DMS153 treated with DMSO at 0.1 percent for 48 hours (cell line): ENCODE measurements at regions not wholly inside any gene's neighbourhood (a gene's known extent, or its start where the extent isn't known, plus 50 kb on each side); places are given as distances from the start of the nearest gene placed in this dataset.
A peak's percentile ranks its signal among the peaks of the same experiment; 100 is the strongest.
"Not testable (repeated sequence)": the region's sequence is repeated elsewhere in the genome, so short reads cannot be mapped to it uniquely, and the experiment has no call there.

Experiments used
- DNase-seq: peaks from one replicate; lab custom pipeline; 2025; ENCODE audit not compliant: unreplicated experiment; lab: John Stamatoyannopoulos, UW

DNA sequence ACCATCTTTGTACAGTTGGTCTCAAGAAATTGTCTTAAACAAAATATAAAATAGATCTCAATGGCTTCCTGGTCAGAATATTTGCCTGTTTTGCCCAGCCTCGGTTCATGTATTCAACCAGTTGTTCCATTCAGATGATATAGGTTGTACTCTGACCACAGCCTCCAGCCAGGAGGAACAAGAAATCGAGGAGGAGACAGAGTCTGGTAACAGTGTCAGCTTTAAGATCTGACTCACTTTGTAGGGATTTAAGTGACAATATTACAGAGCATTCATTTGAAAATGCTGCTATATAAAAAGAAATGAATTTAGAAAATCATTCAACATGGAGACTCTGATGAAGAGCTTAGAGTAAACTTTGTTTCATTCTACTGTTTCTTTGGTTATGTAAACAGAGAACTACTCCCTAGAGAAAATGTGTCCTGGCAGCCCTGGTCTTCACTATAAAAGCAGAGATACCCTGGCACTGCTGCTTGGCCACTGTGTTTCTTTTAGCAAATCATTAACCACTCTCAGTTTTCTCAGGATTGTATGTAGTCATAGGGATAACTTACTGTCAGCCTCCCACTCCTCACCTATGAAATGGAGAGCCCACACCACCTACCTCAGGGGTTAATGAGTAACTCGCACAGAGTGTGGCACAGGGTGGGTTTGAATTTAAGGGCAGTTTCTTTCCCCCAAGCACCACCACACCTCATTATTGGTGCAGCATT is 53.5 kb downstream of the PAGE2 start:
- no peak for DNase-seq

DNA sequence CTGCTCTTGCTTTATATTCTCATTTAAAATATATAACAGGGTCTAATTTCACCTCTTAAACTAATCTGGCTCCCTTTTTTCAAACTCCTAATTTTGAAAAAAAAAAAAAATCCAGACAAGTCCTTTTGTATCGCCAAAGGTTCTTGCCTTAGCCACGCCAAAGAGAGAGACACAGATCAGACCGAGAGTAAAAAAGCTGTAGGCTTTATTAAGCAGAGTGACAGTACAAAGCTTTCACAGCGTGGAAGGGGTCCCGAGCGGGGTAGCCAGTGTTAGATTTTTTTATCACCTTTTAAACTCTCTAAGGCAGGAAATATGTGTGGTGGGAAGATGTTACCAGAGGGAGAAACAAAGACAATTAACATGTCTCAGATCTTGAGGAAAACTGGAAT is 54.1 kb downstream of the PAGE2 start:
- no peak for DNase-seq

- DNase-seq, result no peak
These were observed 54.8 kb downstream of the PAGE2 start for GRCh38 chrX:55143621-55144020.

- no peak for DNase-seq
These were observed 55.9 kb downstream of the PAGE2 start for GRCh38 chrX:55144697-55145096.

DNA sequence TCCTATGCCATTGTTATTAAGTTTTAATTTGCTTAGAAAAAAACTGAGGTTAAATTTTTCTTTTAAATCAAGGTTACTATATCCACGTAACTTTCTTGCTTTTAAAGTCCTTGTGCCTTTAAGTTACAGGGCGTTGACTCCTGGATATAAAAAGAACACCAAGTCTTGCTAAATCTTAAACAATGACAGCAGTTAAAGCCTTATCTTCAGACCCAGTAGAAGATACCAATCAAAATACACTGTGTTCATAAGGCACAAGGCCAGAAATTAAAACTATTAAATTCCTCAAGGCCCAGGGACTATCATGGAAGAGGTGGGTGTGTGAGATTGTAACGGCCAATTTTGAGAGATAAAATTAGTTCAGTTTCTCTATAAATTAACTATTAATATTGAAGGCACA is 60.4 kb downstream of the PAGE2 start:
- DNase-seq, result no peak

GRCh38 chrX:55151199-55151598 is 62.4 kb downstream of the PAGE2 start:
- no peak for DNase-seq

DNA sequence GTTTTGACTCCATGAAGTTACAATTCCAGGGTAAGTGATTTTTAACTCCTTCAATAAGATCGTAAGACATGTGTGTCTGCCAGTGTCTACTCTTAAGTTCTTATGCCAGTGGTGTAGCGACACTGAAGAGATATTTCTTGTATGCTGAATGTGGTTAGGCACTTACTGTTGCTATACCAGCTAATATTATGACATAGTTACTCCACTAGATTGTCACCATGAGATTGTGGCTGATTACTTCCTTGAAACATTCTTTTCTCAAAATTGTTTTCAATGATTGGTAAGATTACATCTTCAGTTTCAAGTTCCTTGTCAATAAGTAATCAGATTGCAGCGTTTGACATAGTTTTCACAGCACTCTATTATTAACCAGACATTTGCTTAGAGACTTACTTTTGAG is 60.6 kb upstream of the PAGE5 start:
- DNase-seq, result no peak

GRCh38 chrX:55160685-55161552 is 59.2 kb upstream of the PAGE5 start:
- peak; percentile 31 for DNase-seq

DNA sequence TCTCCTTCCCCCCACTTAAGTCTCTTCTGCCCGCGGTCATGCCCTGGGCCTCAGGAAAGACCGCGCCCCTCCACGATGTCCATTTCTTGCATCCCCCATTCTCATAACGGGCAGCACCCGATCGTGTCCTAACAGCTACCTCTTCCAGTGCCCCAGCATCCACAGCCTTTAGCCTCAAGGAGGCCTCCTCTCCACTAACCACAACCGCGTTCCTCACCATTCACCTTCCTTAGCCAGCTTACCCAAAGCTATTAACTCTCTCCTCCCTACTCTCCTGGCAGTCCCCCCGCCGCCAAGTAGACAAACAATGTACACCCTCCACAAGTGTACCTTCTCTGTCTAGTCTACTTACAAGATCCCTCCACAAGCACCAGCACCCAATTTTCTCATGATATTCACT is 58.6 kb upstream of the PAGE5 start:
- DNase-seq, result no peak

GRCh38 chrX:55163171-55163570 is 57.0 kb upstream of the PAGE5 start:
- DNase-seq, result no peak

- not testable (repeated sequence) for DNase-seq
These were observed 55.1 kb upstream of the PAGE5 start for GRCh38 chrX:55165026-55165425.

DNA sequence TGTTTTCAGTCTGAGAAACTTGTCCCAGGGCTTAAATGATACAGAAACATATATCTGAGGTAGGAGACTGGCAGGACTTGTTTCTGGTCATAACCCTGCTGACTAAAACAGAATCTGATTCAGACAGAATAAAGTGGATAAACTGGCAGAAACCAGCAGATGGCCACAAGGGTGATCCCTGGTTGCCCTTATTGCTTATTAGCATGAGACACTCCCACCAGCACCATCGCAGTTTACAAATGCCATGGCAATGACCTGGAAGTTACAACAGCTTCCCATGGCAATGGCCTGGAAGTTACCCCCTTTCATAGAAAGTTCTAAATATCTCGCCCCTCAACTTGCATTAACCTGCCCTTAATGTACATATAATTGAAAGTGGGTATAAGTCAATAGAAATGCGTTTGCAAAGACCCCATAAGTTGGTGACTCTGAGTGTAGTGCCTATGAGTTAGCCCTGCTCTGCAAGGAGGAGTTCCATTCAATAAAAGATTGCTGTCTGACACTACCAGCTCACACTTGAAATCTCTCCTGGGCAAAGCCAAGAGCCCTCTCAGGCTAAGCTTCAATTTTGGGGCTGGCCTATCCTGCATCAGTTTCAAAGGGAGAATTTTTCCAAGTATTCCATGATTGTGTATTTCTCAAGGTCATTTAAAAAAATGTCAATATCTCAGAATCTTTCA is 52.9 kb upstream of the PAGE5 start:
- DNase-seq, result no peak

GRCh38 chrX:55167901-55168300 is 52.2 kb upstream of the PAGE5 start:
- DNase-seq, result no peak

DNA sequence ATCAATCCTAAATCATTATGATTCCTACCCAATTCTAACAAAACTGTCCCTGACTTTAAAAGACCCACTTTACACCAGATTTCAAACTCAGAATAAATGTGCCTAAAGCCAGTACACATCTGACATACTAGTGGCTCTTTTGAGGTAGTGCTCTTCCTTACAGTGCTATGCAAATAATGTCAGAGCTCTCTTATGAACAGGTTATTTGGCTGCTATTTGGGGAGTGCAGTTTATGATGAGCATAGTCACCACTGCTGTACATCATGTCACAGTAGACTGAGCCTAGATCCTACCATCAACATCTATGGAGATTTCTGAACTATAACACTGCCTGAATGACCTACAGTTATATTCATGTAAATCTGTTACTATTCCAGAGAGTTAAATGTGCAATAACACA is 50.4 kb upstream of the PAGE5 start:
- DNase-seq, result no peak
